Upper lobe of left lung (tissue), 6 donors: ENCODE measurements at regions not wholly inside any gene's neighbourhood (a gene's known extent, or its start where the extent isn't known, plus 50 kb on each side); places are given as distances from the start of the nearest gene placed in this dataset.

Experiments used
- ATAC-seq, 2 donors: fragments of 200-7000 bp; cut with Tn5 transposase; one replicate each; pipeline ENCODE4 v1.9.1; 2022; ENCODE audit warnings: mild to moderate bottlenecking in 2 of 2, moderate library complexity in 2 of 2; ENCODE audit not compliant: low FRiP score in 2 of 2
- DNase-seq, 2 donors: peaks; one replicate each; pipeline ENCODE4 v3.0.0-alpha.2; 2019 to 2020
- H3K27ac ChIP-seq, 4 donors: fragments of 200-600 bp; sonication (generic); one replicate each; pipeline ENCODE4 v1.5.1; 2016 to 2019
- H3K27me3 ChIP-seq, 4 donors: fragments of 200-600 bp; sonication (generic); one replicate each; pipeline ENCODE4 v1.5.1; 2017 to 2019
- H3K36me3 ChIP-seq, 4 donors: fragments of 200-600 bp; sonication (generic); one replicate each; pipeline ENCODE4 v1.5.1; 2016 to 2019
- H3K4me1 ChIP-seq, 4 donors: fragments of 200-600 bp; sonication (generic); one replicate each; pipeline ENCODE4 v1.5.1; 2018 to 2019
- H3K4me3 ChIP-seq, 4 donors: fragments of 200-600 bp; sonication (generic); one replicate each; pipeline ENCODE4 v1.5.1; 2017 to 2019; ENCODE audit warnings: mild to moderate bottlenecking in 2 of 4, moderate library complexity in 1 of 4
- H3K9me3 ChIP-seq, 4 donors: fragments of 200-600 bp; sonication (generic); one replicate each; pipeline ENCODE4 v1.5.1; 2018 to 2019
- CTCF ChIP-seq, 6 experiments: fragments of 450-650 bp in 4 of 6; fragments of 200-600 bp in 2 of 6; sonication (generic) in 2 of 6; IDR thresholded peaks; one replicate each; pipeline ENCODE4 v1.5.1; 2016 to 2019; ENCODE audit warnings: antibody characterized with exemption in 6 of 6
- EP300 ChIP-seq, 4 donors: sonication (generic); formaldehyde crosslinking; IDR thresholded peaks; one replicate each; pipeline ENCODE4 v1.5.1; 2017; ENCODE audit warnings: antibody characterized with exemption in 4 of 4, control low read depth in 2 of 4
- POLR2A ChIP-seq, 4 donors: fragments of 450-650 bp; IDR thresholded peaks; one replicate each; pipeline ENCODE4 v1.5.1; 2016 to 2017; ENCODE audit warnings: antibody characterized with exemption in 4 of 4, mild to moderate bottlenecking in 2 of 4
- POLR2AphosphoS5 ChIP-seq, 2 donors: sonication (generic); formaldehyde crosslinking; IDR thresholded peaks; one replicate each; pipeline ENCODE4 v1.5.1; 2017; ENCODE audit warnings: antibody characterized with exemption in 2 of 2
- WGBS, 2 donors: methylation state at CpG; one replicate each; pipeline ENCODE4 v1.1.5; 2017 to 2018; 5-methylcytosine and 5-hydroxymethylcytosine counted together
- donor health status: DM: no; HTN: no; CAD: no; lungs with moderate emphysema.
- donor health status: DM: no; HTN: yes; CAD: no; lungs with severe emphysema.

- no peaks in the 10 kb centered on the region for H3K4me1 ChIP-seq
- no peak for TF ChIP-seq POLR2AphosphoS5 (IDR thresholded peaks at IDR 0.05)
- TF ChIP-seq POLR2A (IDR thresholded peaks at IDR 0.05), result no peak
- TF ChIP-seq EP300 (IDR thresholded peaks at IDR 0.05), result no peak
- no peak for TF ChIP-seq CTCF (IDR thresholded peaks at IDR 0.05)
- WGBS, 2 donors, result 89 to 100% methylated on average over 1 of the region's 1 CpG
- ATAC-seq, result no peak
- H3K9me3 ChIP-seq, result peaks cover 0 to 3% (median 0%) of the 10 kb centered on the region in 4 donors
- no peak overlapping the region for H3K4me3 ChIP-seq
- no peaks in the 10 kb centered on the region for H3K27me3 ChIP-seq
- no peak overlapping the region for H3K27ac ChIP-seq
- DNase-seq, result no peak
- H3K36me3 ChIP-seq, result no peaks in the 10 kb centered on the region
Observed at GRCh38 chr6:84489598-84489997, 262.2 kb upstream of the CEP162 start.

DNA sequence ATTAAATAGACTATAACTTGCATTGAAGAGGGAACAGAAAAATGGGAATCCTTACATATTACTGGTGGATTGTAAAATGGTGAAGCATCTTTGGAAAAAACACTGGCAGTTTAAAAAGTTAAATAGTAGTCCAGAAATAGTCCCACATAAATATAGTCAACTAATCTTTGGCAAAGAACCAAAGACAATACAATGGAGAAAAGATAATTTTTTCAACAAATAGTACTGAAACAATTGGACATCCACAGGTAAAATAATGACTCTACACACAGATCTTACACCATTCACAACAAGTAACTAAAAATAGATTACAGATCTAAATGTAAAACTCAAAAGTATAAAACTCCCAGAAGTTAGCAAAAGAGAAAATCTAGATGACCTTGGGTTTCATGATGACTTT, 259.1 kb upstream of the CEP162 start:
- H3K27ac ChIP-seq, result no peak overlapping the region
- TF ChIP-seq CTCF (IDR thresholded peaks at IDR 0.05) (no peak), EP300 (IDR thresholded peaks at IDR 0.05) (no peak), POLR2AphosphoS5 (IDR thresholded peaks at IDR 0.05) (no peak), POLR2A (IDR thresholded peaks at IDR 0.05) (no peak)
- peaks cover 0 to 3% (median 0%) of the 10 kb centered on the region in 4 donors for H3K9me3 ChIP-seq
- ATAC-seq, result no peak
- no peak for DNase-seq
- H3K4me1 ChIP-seq, result no peaks in the 10 kb centered on the region
- H3K4me3 ChIP-seq, result no peak overlapping the region
- H3K36me3 ChIP-seq, result no peaks in the 10 kb centered on the region
- no peaks in the 10 kb centered on the region for H3K27me3 ChIP-seq

DNA sequence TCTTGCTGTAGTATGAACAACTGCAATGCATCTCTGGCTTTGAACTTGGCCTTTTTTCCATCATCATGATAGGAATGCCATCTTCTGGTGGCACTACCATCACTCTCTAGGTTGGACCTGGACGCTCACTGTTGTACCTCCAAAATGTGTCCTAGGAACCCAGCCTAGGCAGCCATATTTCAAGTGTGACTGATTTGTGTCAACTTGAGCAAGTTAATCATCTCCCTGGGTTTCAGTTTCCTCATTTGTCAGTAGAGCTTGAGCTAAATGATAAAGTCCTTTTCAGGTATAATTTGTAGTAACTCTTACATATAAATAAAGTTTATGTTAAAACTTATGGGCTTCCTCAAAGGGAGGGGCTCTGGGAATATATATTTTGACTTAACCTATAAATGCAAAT, 241.7 kb upstream of the CEP162 start:
- no peak overlapping the region for H3K4me3 ChIP-seq
- H3K9me3 ChIP-seq, result peaks cover 0 to 6% (median 0%) of the 10 kb centered on the region in 4 donors
- H3K4me1 ChIP-seq, result no peaks in the 10 kb centered on the region
- 81 to 93% methylated on average over 1 of the region's 1 CpG for WGBS, 2 donors
- no peak for TF ChIP-seq POLR2A (IDR thresholded peaks at IDR 0.05)
- no peak for TF ChIP-seq CTCF (IDR thresholded peaks at IDR 0.05)
- no peaks in the 10 kb centered on the region for H3K36me3 ChIP-seq
- H3K27ac ChIP-seq, result no peak overlapping the region
- no peak for ATAC-seq
- DNase-seq, result no peak
- H3K27me3 ChIP-seq, result no peaks in the 10 kb centered on the region

DNA sequence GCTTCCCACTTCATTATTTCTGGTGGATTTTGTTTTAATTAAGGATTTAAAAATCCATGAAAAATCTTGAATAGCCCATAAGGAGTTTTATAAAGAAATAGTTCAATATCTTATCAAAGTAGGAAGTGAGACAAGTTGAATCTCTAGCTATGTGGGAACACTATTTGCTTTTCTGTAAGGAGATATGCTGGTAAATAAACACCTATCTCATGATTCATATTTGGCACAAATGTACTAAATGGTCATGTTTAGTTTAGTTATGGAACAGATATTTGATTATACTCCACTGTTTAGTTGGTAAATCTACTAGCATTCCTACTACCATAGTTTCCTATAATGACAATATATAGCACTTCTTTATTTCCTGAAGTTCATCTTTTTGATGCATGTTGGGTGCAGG, 239.9 kb upstream of the CEP162 start:
- no peak overlapping the region for H3K4me3 ChIP-seq
- H3K4me1 ChIP-seq, result no peaks in the 10 kb centered on the region
- no peaks in the 10 kb centered on the region for H3K27me3 ChIP-seq
- H3K27ac ChIP-seq, result no peak overlapping the region
- H3K36me3 ChIP-seq, result no peaks in the 10 kb centered on the region
- TF ChIP-seq POLR2AphosphoS5 (IDR thresholded peaks at IDR 0.05) (no peak), CTCF (IDR thresholded peaks at IDR 0.05) (no peak), EP300 (IDR thresholded peaks at IDR 0.05) (no peak), POLR2A (IDR thresholded peaks at IDR 0.05) (no peak)
- DNase-seq (no peak), ATAC-seq (no peak)
- H3K9me3 ChIP-seq, result peaks cover 0 to 6% (median 0%) of the 10 kb centered on the region in 4 donors

DNA sequence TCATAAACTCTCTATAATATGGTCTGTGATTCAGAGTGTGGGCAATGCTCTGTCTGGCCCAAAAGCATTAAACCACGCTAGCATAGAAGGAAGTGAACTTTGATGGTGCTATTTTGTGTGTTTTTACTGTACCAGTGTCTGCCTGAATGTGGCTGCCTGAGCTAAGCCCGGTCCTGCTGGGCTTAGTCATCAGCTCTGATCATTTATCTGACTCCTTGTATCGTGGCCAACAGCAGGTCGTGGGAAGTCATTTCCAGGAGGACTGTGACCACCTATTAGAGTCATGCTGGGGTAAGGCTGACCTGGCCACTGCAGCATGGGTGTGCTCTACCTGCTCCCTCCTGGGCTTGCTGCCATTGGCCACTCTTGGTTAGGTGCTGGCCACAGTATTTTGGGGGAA, 239.1 kb upstream of the CEP162 start:
- Histone ChIP-seq H3K4me3 (no peak overlapping the region), H3K27ac (no peak overlapping the region), H3K9me3 (peaks cover 0 to 2% (median 0%) of the 10 kb centered on the region in 4 donors), H3K4me1 (no peaks in the 10 kb centered on the region), H3K36me3 (no peaks in the 10 kb centered on the region), H3K27me3 (no peaks in the 10 kb centered on the region)
- ATAC-seq (no peak), DNase-seq (no peak)
- WGBS, 2 donors, result 37 to 47% methylated on average over 2 to 4 of the region's 4 CpGs
- TF ChIP-seq CTCF (IDR thresholded peaks at IDR 0.05) (no peak), POLR2A (IDR thresholded peaks at IDR 0.05) (no peak), EP300 (IDR thresholded peaks at IDR 0.05) (no peak), POLR2AphosphoS5 (IDR thresholded peaks at IDR 0.05) (no peak)
